RPMI8226 (cell line): ENCODE measurements at regions not wholly inside any gene's neighbourhood (a gene's known extent, or its start where the extent isn't known, plus 50 kb on each side); places are given as distances from the start of the nearest gene placed in this dataset.
"Not testable (repeated sequence)": the region's sequence is repeated elsewhere in the genome, so short reads cannot be mapped to it uniquely, and the experiment has no call there.

Experiments
- DNase-seq: peaks from one replicate; pipeline ENCODE4 v3.0.0-alpha.2; 2015

GRCh38 chr20:48020696-48021095, 235.4 kb upstream of the SULF2 start:
- peak; percentile 39 for DNase-seq

GRCh38 chr20:48019940-48020339, 234.7 kb upstream of the SULF2 start:
- DNase-seq: no peak

- DNase-seq: no peak
Measured at GRCh38 chr20:48019496-48019895, 234.2 kb upstream of the SULF2 start.

- DNase-seq: not testable (repeated sequence)
Measured at GRCh38 chr20:48018851-48019250, 233.6 kb upstream of the SULF2 start.

GRCh38 chr20:48017992-48018391, 232.7 kb upstream of the SULF2 start:
- DNase-seq: no peak

- no peak for DNase-seq
Measured at GRCh38 chr20:48017509-48017908, 232.2 kb upstream of the SULF2 start.

- DNase-seq: no peak
Measured at GRCh38 chr20:48015943-48016723, 230.9 kb upstream of the SULF2 start.

GRCh38 chr20:48015141-48015910, 230.0 kb upstream of the SULF2 start:
- DNase-seq: no peak

- no peak for DNase-seq
Measured at GRCh38 chr20:48012401-48012974, 227.2 kb upstream of the SULF2 start.

GRCh38 chr20:48011025-48011424, 225.7 kb upstream of the SULF2 start:
- DNase-seq: no peak

- no peak for DNase-seq
Measured at GRCh38 chr20:48010623-48011022, 225.3 kb upstream of the SULF2 start.

GRCh38 chr20:48008850-48009515, 223.7 kb upstream of the SULF2 start:
- no peak for DNase-seq

- no peak for DNase-seq
Measured at GRCh38 chr20:48007351-48007750, 222.1 kb upstream of the SULF2 start.

GRCh38 chr20:48006036-48006833, 221.0 kb upstream of the SULF2 start:
- DNase-seq: no peak

GRCh38 chr20:48003021-48003420, 217.7 kb upstream of the SULF2 start:
- no peak for DNase-seq

GRCh38 chr20:48002517-48002970, 217.3 kb upstream of the SULF2 start:
- peak; percentile 61 for DNase-seq

- DNase-seq: peak; percentile 29
Measured at GRCh38 chr20:47999166-47999565, 213.9 kb upstream of the SULF2 start.

- no peak for DNase-seq
Measured at GRCh38 chr20:47998736-47999135, 213.5 kb upstream of the SULF2 start.

GRCh38 chr20:47995661-47996060, 210.4 kb upstream of the SULF2 start:
- DNase-seq: no peak

- DNase-seq: no peak
Measured at GRCh38 chr20:47993817-47994216, 208.5 kb upstream of the SULF2 start.

- no peak for DNase-seq
Measured at GRCh38 chr20:47993035-47993755, 207.9 kb upstream of the SULF2 start.
